CD4-positive, alpha-beta T cell (primary cell): ENCODE measurements at regions not wholly inside any gene's neighbourhood (a gene's known extent, or its start where the extent isn't known, plus 50 kb on each side); places are given as distances from the start of the nearest gene placed in this dataset.

Source experiments
- ATAC-seq: fragments of 200-7000 bp; cut with Tn5 transposase; one replicate; pipeline ENCODE4 v1.10.0; 2022; ENCODE audit warnings: mild to moderate bottlenecking; ENCODE audit not compliant: poor library complexity
- CTCF ChIA-PET: fragments of 350-600 bp; sonication (Branson Sonifier 250); formaldehyde crosslinking; loops from one replicate; lab custom pipeline; 2021; ENCODE audit warnings: antibody characterized with exemption, inconsistent platforms; lab: Charles Lee
- POLR2A ChIA-PET: fragments of 350-600 bp; sonication (Branson Sonifier 250); formaldehyde crosslinking; loops from one replicate; lab custom pipeline; 2021; ENCODE audit warnings: antibody characterized with exemption, inconsistent platforms; lab: Charles Lee
- DNase-seq, 14 experiments: peaks; one replicate each; pipeline ENCODE4 v3.0.0-alpha.2; 2013 to 2020; ENCODE audit warnings: mixed read lengths in 2 of 14
- H3K27ac ChIP-seq, 2 donors: one replicate each; pipeline versions ENCODE4 v1.5.1 to v1.7.0; 2013; ENCODE audit warnings: low read length in 2 of 2, low read depth in 1 of 2, mild to moderate bottlenecking in 1 of 2
- H3K27me3 ChIP-seq, 2 experiments: 1 replicate in 1 of 2; 2 replicates in 1 of 2; pipeline versions ENCODE4 v1.6.1 to v1.7.0; 2013; ENCODE audit warnings: low read length in 2 of 2, control low read depth in 1 of 2, mild to moderate bottlenecking in 1 of 2, moderate library complexity in 1 of 2; ENCODE audit not compliant: insufficient read depth in 2 of 2, control insufficient read depth in 1 of 2
- H3K36me3 ChIP-seq: one replicate; pipeline ENCODE4 v1.6.1; 2013; ENCODE audit warnings: low read length, control low read depth; ENCODE audit not compliant: insufficient read depth
- H3K4me1 ChIP-seq: one replicate; pipeline ENCODE4 v1.6.1; 2013; ENCODE audit warnings: low read length, control low read depth; ENCODE audit not compliant: insufficient read depth
- H3K4me3 ChIP-seq: one replicate; pipeline ENCODE4 v1.5.1; 2013; ENCODE audit warnings: mild to moderate bottlenecking, low read length, moderate library complexity
- H3K9me3 ChIP-seq, 2 experiments: 1 replicate in 1 of 2; 2 replicates in 1 of 2; pipeline versions ENCODE4 v1.6.1 to v1.7.0; 2013; ENCODE audit warnings: low read length in 2 of 2, mild to moderate bottlenecking in 2 of 2, control low read depth in 1 of 2, moderate library complexity in 1 of 2; ENCODE audit not compliant: control insufficient read depth in 1 of 2, insufficient read depth in 1 of 2
- H3K27ac Mint-ChIP-seq: one replicate; pipeline ENCODE4 v1.8.0; 2020; ENCODE audit warnings: mixed read lengths
- H3K27me3 Mint-ChIP-seq: one replicate; pipeline ENCODE4 v1.8.0; 2021; ENCODE audit warnings: mixed read lengths
- H3K36me3 Mint-ChIP-seq: one replicate; pipeline ENCODE4 v1.8.0; 2021; ENCODE audit warnings: low read depth, mixed read lengths
- H3K4me1 Mint-ChIP-seq: one replicate; pipeline ENCODE4 v1.8.0; 2021; ENCODE audit warnings: low read depth, mixed read lengths
- H3K4me3 Mint-ChIP-seq: one replicate; pipeline ENCODE4 v1.8.0; 2020; ENCODE audit warnings: mild to moderate bottlenecking, mixed read lengths
- H3K9me3 Mint-ChIP-seq: one replicate; pipeline ENCODE4 v1.8.0; 2020; ENCODE audit warnings: mixed read lengths
- intact Hi-C, 2 experiments: fragments of 100-400 bp; cut with DNase I in 1 of 2; cut with micrococcal nuclease in 1 of 2; formaldehyde crosslinking; loops; one replicate each; pipeline versions ENCODE4 v1.15.1 to v1.9.0; 2023 to 2025; cut with DNase I, micrococcal nuclease
- TF ChIP-seq, protein P1 (sequence below): fragments of 200-600 bp; IDR thresholded peaks from one replicate; pipeline ENCODE4 v1.8.0; 2022; ENCODE audit warnings: antibody characterized with exemption, mild to moderate bottlenecking

DNA sequence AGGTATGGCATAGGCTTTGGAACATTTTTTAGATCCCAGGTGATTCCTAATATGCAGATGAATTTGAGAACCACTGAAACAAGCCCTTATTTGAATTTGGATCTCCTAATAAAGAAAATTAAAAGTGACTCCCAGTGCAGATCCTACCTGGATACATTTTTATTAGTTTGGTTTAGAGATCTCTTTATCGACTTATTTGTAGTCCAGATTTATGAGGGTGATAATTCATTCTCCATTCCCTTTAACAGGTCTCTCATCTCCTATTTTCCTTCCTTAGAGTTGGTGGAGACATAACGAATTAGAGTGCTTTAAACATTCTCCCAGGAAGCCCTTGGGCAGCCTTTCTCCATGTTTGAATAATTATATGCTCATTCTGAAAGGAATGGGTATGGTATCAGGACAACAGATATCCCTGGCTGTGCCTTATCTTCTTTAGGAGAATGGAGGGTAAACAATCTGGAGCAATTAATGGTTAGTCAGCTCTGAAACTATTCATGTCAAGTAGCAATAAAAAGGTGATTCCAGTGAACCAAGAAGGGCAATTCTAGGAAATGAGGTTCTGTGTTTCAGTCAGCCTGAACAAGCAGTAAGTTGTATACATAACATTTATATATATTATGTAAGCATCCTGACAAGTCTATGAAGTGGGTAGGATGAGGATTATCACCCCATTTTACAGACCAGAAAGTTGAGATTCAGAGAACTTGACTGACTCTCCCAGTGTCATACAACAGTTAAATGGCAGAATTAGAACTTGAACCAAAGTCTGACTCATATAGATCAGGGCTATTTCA is 53.9 kb upstream of the RCE1 start:
- H3K9me3 ChIP-seq: no peaks in the 10 kb centered on the region
- H3K27me3 ChIP-seq: no peaks in the 10 kb centered on the region
- Mint-ChIP-seq H3K9me3 (no peaks in the 10 kb centered on the region), H3K36me3 (no peaks in the 10 kb centered on the region), H3K4me1 (no peaks in the 10 kb centered on the region), H3K27ac (no peak overlapping the region), H3K4me3 (no peak overlapping the region), H3K27me3 (no peaks in the 10 kb centered on the region)
- intact Hi-C loops: no loop called here
- H3K36me3 ChIP-seq: no peaks in the 10 kb centered on the region
- no peak overlapping the region for H3K4me3 ChIP-seq
- TF ChIP-seq, protein P1, sequence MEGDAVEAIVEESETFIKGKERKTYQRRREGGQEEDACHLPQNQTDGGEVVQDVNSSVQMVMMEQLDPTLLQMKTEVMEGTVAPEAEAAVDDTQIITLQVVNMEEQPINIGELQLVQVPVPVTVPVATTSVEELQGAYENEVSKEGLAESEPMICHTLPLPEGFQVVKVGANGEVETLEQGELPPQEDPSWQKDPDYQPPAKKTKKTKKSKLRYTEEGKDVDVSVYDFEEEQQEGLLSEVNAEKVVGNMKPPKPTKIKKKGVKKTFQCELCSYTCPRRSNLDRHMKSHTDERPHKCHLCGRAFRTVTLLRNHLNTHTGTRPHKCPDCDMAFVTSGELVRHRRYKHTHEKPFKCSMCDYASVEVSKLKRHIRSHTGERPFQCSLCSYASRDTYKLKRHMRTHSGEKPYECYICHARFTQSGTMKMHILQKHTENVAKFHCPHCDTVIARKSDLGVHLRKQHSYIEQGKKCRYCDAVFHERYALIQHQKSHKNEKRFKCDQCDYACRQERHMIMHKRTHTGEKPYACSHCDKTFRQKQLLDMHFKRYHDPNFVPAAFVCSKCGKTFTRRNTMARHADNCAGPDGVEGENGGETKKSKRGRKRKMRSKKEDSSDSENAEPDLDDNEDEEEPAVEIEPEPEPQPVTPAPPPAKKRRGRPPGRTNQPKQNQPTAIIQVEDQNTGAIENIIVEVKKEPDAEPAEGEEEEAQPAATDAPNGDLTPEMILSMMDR: no peak
- POLR2A ChIA-PET: interaction anchor here (1.1 kb wide), 1 partner anchor 9 kb away, joined by 6 read pairs; no protein-coding TSS in a partner anchor
- CTCF ChIA-PET: no interaction called here
- no peak for ATAC-seq
- DNase-seq: no peak
- H3K4me1 ChIP-seq: no peaks in the 10 kb centered on the region
- no peak overlapping the region for H3K27ac ChIP-seq

DNA sequence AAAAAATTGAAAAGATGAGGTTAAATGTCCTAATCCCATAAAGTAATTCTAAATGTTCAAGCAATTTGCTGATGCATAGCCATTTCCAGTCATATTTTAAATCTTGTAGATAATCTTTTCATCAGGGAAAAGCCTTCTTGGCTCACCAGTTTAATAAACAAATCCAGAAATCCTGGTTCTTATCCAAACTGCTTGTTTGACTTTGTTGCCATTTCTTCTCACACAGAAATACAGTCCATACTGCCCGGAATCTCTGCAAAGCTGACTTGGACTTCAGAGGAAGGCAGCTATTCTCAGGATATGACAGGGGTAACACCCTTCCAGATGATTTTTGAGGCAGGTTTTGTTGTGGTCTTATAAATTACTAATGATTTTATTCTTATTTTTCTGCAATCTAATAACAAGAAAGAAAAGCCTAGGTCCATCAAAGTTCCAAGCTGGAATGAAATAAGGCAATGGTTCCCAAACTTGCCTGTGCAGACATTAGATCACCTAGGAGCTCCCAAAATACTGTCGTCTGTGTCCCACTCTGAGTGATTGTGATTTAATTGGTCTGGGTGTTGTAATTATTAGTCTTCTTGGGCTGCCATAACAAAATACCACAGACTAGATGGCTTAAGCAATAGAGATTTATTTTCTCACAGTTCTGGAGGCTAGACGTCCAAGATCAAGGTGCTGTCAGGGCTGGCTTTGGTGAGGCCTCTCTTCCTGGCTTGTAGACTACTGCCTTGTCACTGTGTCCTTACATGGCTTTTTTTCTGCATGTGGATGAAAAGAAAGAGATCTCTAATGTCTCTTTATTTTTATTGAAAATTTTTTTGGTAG is 55.1 kb upstream of the RCE1 start:
- Mint-ChIP-seq H3K9me3 (no peaks in the 10 kb centered on the region), H3K4me1 (no peaks in the 10 kb centered on the region), H3K27ac (no peak overlapping the region), H3K36me3 (no peaks in the 10 kb centered on the region), H3K4me3 (no peak overlapping the region), H3K27me3 (no peaks in the 10 kb centered on the region)
- intact Hi-C loops: no loop called here
- Histone ChIP-seq H3K36me3 (no peaks in the 10 kb centered on the region), H3K27ac (no peak overlapping the region), H3K4me3 (no peak overlapping the region), H3K9me3 (no peaks in the 10 kb centered on the region), H3K27me3 (no peaks in the 10 kb centered on the region), H3K4me1 (no peaks in the 10 kb centered on the region)
- TF ChIP-seq, protein P1: no peak
- ATAC-seq (no peak), DNase-seq (no peak)
- ChIA-PET CTCF (interaction anchor here (1.1 kb wide), 1 partner anchor 34 kb away, joined by 3 read pairs; no protein-coding TSS in a partner anchor), POLR2A (interaction anchor here (1.1 kb wide), 1 partner anchor 8 kb away, joined by 6 read pairs; no protein-coding TSS in a partner anchor)

DNA sequence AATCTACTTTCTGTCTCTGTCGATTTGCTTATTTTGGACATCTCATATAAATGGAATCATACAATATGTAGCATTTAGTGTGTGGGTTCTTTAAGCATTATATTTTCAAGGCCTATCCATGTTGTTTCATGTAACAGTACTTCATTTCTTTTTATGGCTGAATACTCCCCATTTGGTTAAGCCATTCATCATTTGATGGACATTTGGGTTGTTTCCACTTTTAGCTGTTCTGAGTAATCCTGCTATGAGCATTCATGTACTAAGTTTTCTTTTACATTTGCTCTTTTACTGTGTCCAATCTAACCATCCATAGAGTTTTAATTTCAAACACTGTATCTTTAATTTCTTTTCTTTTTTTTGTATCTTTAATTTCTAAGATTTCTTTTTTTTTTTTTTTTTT is 55.6 kb upstream of the SPTBN2 start:
- H3K27ac Mint-ChIP-seq: no peak overlapping the region
- DNase-seq (no peak), ATAC-seq (no peak)
- Histone ChIP-seq H3K4me3 (no peak overlapping the region), H3K36me3 (no peaks in the 10 kb centered on the region), H3K4me1 (no peaks in the 10 kb centered on the region), H3K27ac (no peak overlapping the region), H3K27me3 (no peaks in the 10 kb centered on the region), H3K9me3 (no peaks in the 10 kb centered on the region)
- TF ChIP-seq, protein P1: no peak
- H3K36me3 Mint-ChIP-seq: peaks cover 4% of the 10 kb centered on the region
- intact Hi-C loops: no loop called here
- ChIA-PET CTCF (interaction anchor here (1.3 kb wide), 1 partner anchor 10 kb away, joined by 3 read pairs; no protein-coding TSS in a partner anchor), POLR2A (no interaction called here)
- no peaks in the 10 kb centered on the region for H3K9me3 Mint-ChIP-seq
- H3K4me1 Mint-ChIP-seq: no peaks in the 10 kb centered on the region
- H3K4me3 Mint-ChIP-seq: no peak overlapping the region
- no peaks in the 10 kb centered on the region for H3K27me3 Mint-ChIP-seq
